Epidermal melanocyte (primary cell): ENCODE measurements at regions not wholly inside any gene's neighbourhood (a gene's known extent, or its start where the extent isn't known, plus 50 kb on each side); places are given as distances from the start of the nearest gene placed in this dataset.
"Not testable (repeated sequence)": the region's sequence is repeated elsewhere in the genome, so short reads cannot be mapped to it uniquely, and the experiment has no call there.

Experiments used
- DNase-seq: peaks from one replicate; pipeline ENCODE4 v3.0.0; 2011; ENCODE audit warnings: low spot score; ENCODE audit not compliant: insufficient read length

GRCh38 chr7:17437586-17437985, 139.1 kb downstream of the AHR start:
- no peak for DNase-seq

- not testable (repeated sequence) for DNase-seq
Measured at GRCh38 chr7:17440025-17440784, 141.8 kb downstream of the AHR start.

DNA sequence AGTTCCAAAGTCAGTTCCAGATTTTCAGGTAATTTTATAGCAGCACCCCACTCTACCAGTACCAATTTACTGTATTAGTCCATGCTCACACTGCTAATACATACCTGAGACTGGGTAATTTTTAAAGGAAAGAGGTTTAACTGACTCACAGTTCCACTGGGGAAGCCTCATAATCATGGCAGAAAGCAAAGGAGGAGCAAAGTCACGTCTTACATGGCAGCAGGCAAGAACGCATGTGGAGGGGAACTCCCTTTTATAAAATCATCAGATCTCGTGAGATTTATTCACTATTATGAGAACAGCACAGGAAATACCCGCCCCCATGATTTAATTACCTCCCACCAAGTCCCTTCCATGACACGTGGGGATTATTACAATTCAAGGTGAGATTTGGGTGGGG, 142.4 kb downstream of the AHR start:
- no peak for DNase-seq

- DNase-seq = no peak
Measured at GRCh38 chr7:17441557-17441956, 143.1 kb downstream of the AHR start.

DNA sequence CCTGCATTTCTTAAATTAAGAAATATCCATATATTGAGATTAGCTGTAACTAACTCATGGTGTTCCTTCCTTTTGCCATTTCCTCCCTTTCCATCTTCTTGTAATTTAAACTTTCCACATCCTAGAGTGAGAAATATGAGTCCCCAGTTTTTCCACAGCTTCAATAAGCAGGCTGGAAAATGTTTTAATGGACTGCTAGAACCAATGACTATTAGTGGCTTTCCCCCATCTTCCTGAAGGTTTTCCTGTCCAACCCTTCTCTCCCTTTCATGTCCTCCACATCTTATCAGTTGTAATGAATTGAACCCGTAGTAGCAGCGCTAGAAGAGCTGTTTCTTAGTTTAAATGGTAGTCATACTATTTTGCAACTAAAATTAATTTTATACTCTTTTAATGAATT, 145.7 kb downstream of the AHR start:
- DNase-seq = no peak

DNA sequence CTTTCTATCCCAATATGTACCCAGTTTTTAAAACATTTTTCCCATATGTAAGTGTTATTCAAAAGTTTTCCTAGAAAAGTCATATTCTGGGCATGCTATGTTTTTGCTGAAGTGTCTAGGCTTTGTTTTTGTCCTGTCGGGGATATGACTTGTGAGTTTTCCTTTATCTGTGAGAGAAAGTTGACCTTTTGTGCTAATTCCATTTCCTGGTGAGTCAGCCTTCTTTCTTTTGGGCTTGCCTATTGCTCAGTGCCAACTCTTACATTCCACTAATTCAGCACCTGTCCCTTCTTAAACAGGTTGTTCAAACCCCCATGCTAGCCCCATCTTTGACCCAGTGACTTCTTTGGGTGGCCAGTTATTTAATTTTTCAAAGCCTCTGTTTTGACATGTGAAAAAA, 146.2 kb downstream of the AHR start:
- DNase-seq = no peak

- DNase-seq = no peak
Measured at GRCh38 chr7:17446340-17446739, 147.9 kb downstream of the AHR start.

- no peak for DNase-seq
Measured at GRCh38 chr7:17447728-17448478, 149.5 kb downstream of the AHR start.

- DNase-seq = no peak
Measured at GRCh38 chr7:17448479-17449423, 150.3 kb downstream of the AHR start.

GRCh38 chr7:17456541-17456940, 158.1 kb downstream of the AHR start:
- DNase-seq = no peak

GRCh38 chr7:17460001-17460400, 161.5 kb downstream of the AHR start:
- DNase-seq = no peak

DNA sequence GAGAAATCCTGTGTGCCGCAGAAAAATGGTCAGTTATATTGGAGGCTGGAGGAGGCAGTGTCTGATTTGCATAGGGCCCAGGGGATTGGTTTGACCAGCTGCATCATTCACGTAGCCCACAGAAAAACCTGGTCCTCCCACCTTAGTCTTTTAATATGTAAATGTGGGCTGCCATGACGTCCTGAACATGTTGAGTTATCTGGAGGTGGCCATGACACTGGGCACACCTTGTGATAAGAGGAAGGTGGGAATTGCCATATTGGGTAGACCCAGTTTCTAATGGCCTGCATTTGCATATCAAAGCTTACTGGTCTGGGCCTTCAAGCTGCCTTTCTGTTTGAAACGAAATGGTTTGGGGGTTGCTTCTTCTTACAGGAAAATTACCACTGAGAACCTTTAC, 162.2 kb downstream of the AHR start:
- DNase-seq = no peak

- no peak for DNase-seq
Measured at GRCh38 chr7:17462131-17462631, 163.7 kb downstream of the AHR start.

DNA sequence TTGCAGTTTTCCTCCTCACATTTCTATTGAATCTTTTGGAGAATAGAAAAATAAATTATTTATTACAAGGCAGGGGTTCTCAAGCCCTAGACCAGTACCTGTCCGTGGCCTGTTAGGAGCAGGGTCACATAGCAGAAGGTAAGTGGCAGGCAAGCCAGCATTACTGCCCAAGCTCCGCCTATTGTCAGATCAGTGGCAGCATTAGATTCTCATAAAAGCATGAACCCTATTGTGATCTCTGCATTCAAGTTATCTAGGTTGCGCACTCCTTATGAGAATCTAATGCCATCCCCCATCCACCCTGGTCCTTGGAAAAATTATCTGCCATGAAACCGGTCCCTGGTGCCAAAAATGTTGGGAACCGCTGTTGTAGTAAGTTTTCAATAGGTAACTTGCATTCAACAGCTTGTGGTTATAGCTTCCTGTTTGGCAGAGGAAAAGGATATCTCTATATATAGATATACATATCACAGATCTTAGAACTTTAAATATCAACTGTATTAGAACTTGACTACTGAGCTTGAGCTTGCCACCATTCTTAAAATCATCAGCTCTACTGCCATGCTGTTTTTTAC, 165.1 kb downstream of the AHR start:
- DNase-seq = no peak

- DNase-seq = no peak
Measured at GRCh38 chr7:17466216-17466615, 167.8 kb downstream of the AHR start.

- DNase-seq = no peak
Measured at GRCh38 chr7:17467386-17467945, 169.0 kb downstream of the AHR start.

DNA sequence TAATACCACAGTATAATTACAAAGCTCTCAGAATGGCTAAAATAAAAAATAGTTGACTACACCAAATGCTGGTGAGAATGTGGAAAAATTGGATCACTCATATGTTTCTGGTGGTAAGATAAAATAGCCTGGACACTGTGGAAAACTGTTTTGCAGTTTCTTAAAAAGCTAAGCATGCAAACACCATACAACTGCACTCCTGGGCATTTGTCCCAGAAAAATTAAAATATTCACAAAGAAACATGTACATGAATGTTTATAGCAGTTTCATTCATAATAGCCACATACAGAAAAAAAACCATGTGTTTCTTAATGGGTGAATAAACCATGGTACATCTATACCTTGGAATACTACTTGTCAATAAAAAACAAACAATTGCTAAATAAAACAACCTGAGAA, 172.9 kb downstream of the AHR start:
- no peak for DNase-seq

GRCh38 chr7:17472518-17472917, 174.1 kb downstream of the AHR start:
- no peak for DNase-seq

GRCh38 chr7:17472939-17473338, 174.5 kb downstream of the AHR start:
- no peak for DNase-seq

- no peak for DNase-seq
Measured at GRCh38 chr7:17474724-17475344, 176.4 kb downstream of the AHR start.
